ENCODE measurements at regions not wholly inside any gene's neighbourhood (a gene's known extent, or its start where the extent isn't known, plus 50 kb on each side); places are given as distances from the start of the nearest gene placed in this dataset.

GRCh38 chr5:135660826-135661575 lies 82.2 kb upstream of the CXCL14 start:
- Histone ChIP-seq H3K36me3 (no peaks in the 10 kb centered on the region), H3K9me3 (peaks cover 5 to 6% of the 10 kb centered on the region in 2 donors), H3K27ac (peak overlapping the region; percentile 12 to 52), H3K4me3 (no peak overlapping the region), H3K4me1 (no peaks in the 10 kb centered on the region), H3K27me3 (no peaks in the 10 kb centered on the region)
- intact Hi-C loops (cut with DNase I; ENCODE audit: low total_unique reads), result no loop called here
- no peak for DNase-seq (ENCODE audit: low spot score in 2 of 2)
- TF ChIP-seq POLR2AphosphoS5 (IDR thresholded peaks at IDR 0.05), result no peak

DNA sequence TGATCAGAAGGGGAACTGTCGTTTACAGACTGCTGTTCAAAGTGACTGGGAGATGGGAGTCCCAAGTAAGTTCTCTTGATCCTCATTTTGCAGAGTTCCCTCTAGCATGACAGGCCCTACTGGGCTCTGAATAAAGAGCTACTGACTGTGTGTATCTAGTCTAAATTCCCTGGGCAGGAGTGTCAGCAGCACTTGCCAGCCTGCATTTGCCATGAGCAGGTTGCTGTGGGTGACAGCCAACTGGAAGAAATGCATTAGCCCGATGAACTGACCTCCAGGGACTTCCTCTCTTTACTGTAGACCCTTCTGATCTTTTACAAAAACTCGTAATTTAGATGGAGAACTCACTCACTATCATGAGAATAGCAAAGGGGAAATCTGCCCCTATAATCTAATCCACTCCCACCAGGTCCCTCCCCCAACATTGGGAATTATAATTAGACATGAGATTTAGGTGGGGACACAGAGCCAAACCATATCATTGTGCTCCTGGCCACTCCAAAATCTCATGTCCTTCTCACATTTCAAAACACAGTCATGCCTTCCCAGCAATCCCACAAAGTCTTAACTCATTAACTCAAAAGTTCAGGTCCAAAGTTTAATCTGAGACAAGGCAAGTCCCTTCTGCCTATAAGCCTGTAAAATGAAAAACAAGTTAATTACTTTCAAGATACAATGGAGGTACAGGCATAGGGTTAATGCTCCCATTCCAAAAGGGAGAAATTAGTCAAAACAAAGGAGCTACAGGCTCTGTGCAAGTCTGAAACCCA lies 78.9 kb upstream of the CXCL14 start:
- no peaks in the 10 kb centered on the region for H3K27me3 ChIP-seq
- intact Hi-C loops (cut with DNase I; ENCODE audit: low total_unique reads), result no loop called here
- peaks cover 5 to 6% of the 10 kb centered on the region in 2 donors for H3K9me3 ChIP-seq
- H3K27ac ChIP-seq, result no peak overlapping the region
- H3K36me3 ChIP-seq, result no peaks in the 10 kb centered on the region
- no peak for DNase-seq (ENCODE audit: low spot score in 2 of 2)
- TF ChIP-seq, protein P1, sequence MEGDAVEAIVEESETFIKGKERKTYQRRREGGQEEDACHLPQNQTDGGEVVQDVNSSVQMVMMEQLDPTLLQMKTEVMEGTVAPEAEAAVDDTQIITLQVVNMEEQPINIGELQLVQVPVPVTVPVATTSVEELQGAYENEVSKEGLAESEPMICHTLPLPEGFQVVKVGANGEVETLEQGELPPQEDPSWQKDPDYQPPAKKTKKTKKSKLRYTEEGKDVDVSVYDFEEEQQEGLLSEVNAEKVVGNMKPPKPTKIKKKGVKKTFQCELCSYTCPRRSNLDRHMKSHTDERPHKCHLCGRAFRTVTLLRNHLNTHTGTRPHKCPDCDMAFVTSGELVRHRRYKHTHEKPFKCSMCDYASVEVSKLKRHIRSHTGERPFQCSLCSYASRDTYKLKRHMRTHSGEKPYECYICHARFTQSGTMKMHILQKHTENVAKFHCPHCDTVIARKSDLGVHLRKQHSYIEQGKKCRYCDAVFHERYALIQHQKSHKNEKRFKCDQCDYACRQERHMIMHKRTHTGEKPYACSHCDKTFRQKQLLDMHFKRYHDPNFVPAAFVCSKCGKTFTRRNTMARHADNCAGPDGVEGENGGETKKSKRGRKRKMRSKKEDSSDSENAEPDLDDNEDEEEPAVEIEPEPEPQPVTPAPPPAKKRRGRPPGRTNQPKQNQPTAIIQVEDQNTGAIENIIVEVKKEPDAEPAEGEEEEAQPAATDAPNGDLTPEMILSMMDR (IDR thresholded peaks at IDR 0.05), result no peak
- no peak for TF ChIP-seq POLR2A (IDR thresholded peaks at IDR 0.05)
- no peak for TF ChIP-seq POLR2AphosphoS5 (IDR thresholded peaks at IDR 0.05)
- no peaks in the 10 kb centered on the region for H3K4me1 ChIP-seq
- no peak overlapping the region for H3K4me3 ChIP-seq

- Histone ChIP-seq H3K4me3 (no peak overlapping the region), H3K27me3 (no peaks in the 10 kb centered on the region), H3K36me3 (no peaks in the 10 kb centered on the region), H3K4me1 (no peaks in the 10 kb centered on the region), H3K27ac (no peak overlapping the region), H3K9me3 (peaks cover 5 to 6% of the 10 kb centered on the region in 2 donors)
- intact Hi-C loops (cut with DNase I; ENCODE audit: low total_unique reads), result no loop called here
- TF ChIP-seq POLR2A (IDR thresholded peaks at IDR 0.05) (no peak), POLR2AphosphoS5 (IDR thresholded peaks at IDR 0.05) (no peak)
- TF ChIP-seq, protein P1 (IDR thresholded peaks at IDR 0.05), result no peak
- DNase-seq (ENCODE audit: low spot score in 2 of 2), result no peak
Measured at GRCh38 chr5:135655468-135655815, 76.7 kb upstream of the CXCL14 start.

- no peaks in the 10 kb centered on the region for H3K27me3 ChIP-seq
- TF ChIP-seq POLR2AphosphoS5 (IDR thresholded peaks at IDR 0.05) (no peak), POLR2A (IDR thresholded peaks at IDR 0.05) (no peak)
- TF ChIP-seq, protein P1 (IDR thresholded peaks at IDR 0.05), result no peak
- DNase-seq (ENCODE audit: low spot score in 2 of 2), result no peak
- no peak overlapping the region for H3K4me3 ChIP-seq
- no peaks in the 10 kb centered on the region for H3K36me3 ChIP-seq
- peak overlapping the region in 1 of 2 donors; percentile 0 for H3K27ac ChIP-seq
- intact Hi-C loops (cut with DNase I; ENCODE audit: low total_unique reads), result no loop called here
- H3K4me1 ChIP-seq, result no peaks in the 10 kb centered on the region
- peaks cover 5 to 6% of the 10 kb centered on the region in 2 donors for H3K9me3 ChIP-seq
Measured at GRCh38 chr5:135654761-135655467, 76.1 kb upstream of the CXCL14 start.

DNA sequence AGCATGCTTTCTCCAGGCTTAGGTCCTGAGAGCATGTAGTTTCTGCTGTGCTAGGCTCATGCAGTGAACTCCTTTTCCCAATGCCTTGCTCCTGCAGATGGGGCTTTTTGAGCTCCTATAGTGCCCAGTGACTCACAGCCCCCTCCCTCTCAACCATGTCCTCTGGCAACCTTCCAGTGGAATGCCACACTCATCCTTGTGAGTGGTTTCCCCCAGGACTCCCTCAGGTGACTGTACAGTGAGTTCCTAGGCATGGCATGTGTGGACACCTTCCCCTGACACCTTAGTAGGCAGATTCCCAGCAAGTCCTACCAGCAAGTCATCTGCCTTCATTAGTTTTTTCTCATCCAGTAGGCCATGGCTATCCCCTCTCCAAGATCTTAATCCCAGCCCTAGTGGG lies 72.4 kb upstream of the CXCL14 start:
- TF ChIP-seq POLR2AphosphoS5 (IDR thresholded peaks at IDR 0.05) (no peak), POLR2A (IDR thresholded peaks at IDR 0.05) (no peak)
- TF ChIP-seq, protein P1 (IDR thresholded peaks at IDR 0.05), result no peak
- intact Hi-C loops (cut with DNase I; ENCODE audit: low total_unique reads), result no loop called here
- no peaks in the 10 kb centered on the region for H3K27me3 ChIP-seq
- H3K4me1 ChIP-seq, result no peaks in the 10 kb centered on the region
- H3K27ac ChIP-seq, result no peak overlapping the region
- no peaks in the 10 kb centered on the region for H3K9me3 ChIP-seq
- H3K36me3 ChIP-seq, result no peaks in the 10 kb centered on the region
- DNase-seq (ENCODE audit: low spot score in 2 of 2), result no peak
- no peak overlapping the region for H3K4me3 ChIP-seq

All from breast epithelium (tissue), 4 donors.